IMR-90 (cell line): ENCODE measurements at regions not wholly inside any gene's neighbourhood (a gene's known extent, or its start where the extent isn't known, plus 50 kb on each side); places are given as distances from the start of the nearest gene placed in this dataset.

Experiments
- ATAC-seq: fragments of 200-7000 bp; cut with Tn5 transposase; 2 replicates; pipeline ENCODE4 v1.9.1; 2020; ENCODE audit warnings: low read depth, mild to moderate bottlenecking, moderate library complexity
- BruUV-seq: library from RNA; stranded (reverse); fragments of 400-500 nt; replicated peaks from 2 replicates; lab custom pipeline; 2021; lab: Mats Ljungman, UMichigan
- CTCF ChIA-PET: fragments of 300-600 bp; formaldehyde crosslinking; extraction: SDS; loops from one replicate; lab custom pipeline; 2021; ENCODE audit warnings: antibody characterized with exemption; lab: Yijun Ruan, JAX
- POLR2A ChIA-PET: fragments of 300-600 bp; sonication (Branson Sonifier 250); formaldehyde crosslinking; loops from one replicate; lab custom pipeline; 2022; ENCODE audit warnings: antibody characterized with exemption; ENCODE audit not compliant: unreplicated experiment; lab: Charles Lee
- DNase-seq: peaks from one replicate; pipeline ENCODE4 v3.0.0; 2013
- H2AFZ ChIP-seq: replicated peaks from 2 replicates; pipeline ENCODE3; 2013; ENCODE audit warnings: low read length, mild to moderate bottlenecking; ENCODE audit not compliant: poor library complexity
- H2AK5ac ChIP-seq: 2 replicates; pipeline ENCODE4 v1.6.1; 2013; ENCODE audit warnings: low read depth, low read length, inconsistent platforms
- H2AK9ac ChIP-seq: replicated peaks from 2 replicates; pipeline ENCODE3; 2013; ENCODE audit warnings: mild to moderate bottlenecking, low read depth, low read length, moderate library complexity; ENCODE audit not compliant: poor library complexity
- H2BK120ac ChIP-seq: 2 replicates; pipeline ENCODE4 v1.6.1; 2013; ENCODE audit warnings: low read depth, low read length, inconsistent platforms
- H2BK15ac ChIP-seq: 3 replicates; pipeline ENCODE4 v1.6.1; 2013; ENCODE audit warnings: low read depth, low read length, inconsistent platforms
- H2BK20ac ChIP-seq: 2 replicates; pipeline ENCODE4 v1.6.1; 2013; ENCODE audit warnings: low read depth, mild to moderate bottlenecking, inconsistent platforms, low read length, moderate library complexity
- H2BK5ac ChIP-seq: 2 replicates; pipeline ENCODE4 v1.6.1; 2013; ENCODE audit warnings: mild to moderate bottlenecking, low read depth, low read length, inconsistent platforms; ENCODE audit not compliant: poor library complexity, severe bottlenecking
- H3K14ac ChIP-seq: replicated peaks from 2 replicates; pipeline ENCODE4 v1.6.1; 2013; ENCODE audit warnings: low read depth, low read length, inconsistent platforms
- H3K18ac ChIP-seq: 2 replicates; pipeline ENCODE4 v1.6.1; 2013; ENCODE audit warnings: low read depth, low read length, control low read depth
- H3K23ac ChIP-seq: 2 replicates; pipeline ENCODE4 v1.6.1; 2013; ENCODE audit warnings: low read depth, low read length, inconsistent platforms
- H3K27ac ChIP-seq: 2 replicates; pipeline ENCODE4 v1.5.1; 2013; ENCODE audit warnings: mild to moderate bottlenecking, control low read depth, low read length; ENCODE audit not compliant: insufficient read depth
- H3K27me3 ChIP-seq: 2 replicates; pipeline ENCODE4 v1.6.1; 2013; ENCODE audit warnings: low read length; ENCODE audit not compliant: control insufficient read depth, insufficient read depth
- H3K36me3 ChIP-seq: 2 replicates; pipeline ENCODE4 v1.6.1; 2013; ENCODE audit warnings: low read length, mixed read lengths; ENCODE audit not compliant: control insufficient read depth, insufficient read depth
- H3K4ac ChIP-seq: 2 replicates; pipeline ENCODE4 v1.6.1; 2013; ENCODE audit warnings: low read depth, low read length, inconsistent platforms
- H3K4me1 ChIP-seq: 2 replicates; pipeline ENCODE4 v1.6.1; 2013; ENCODE audit warnings: low read length, mixed read lengths; ENCODE audit not compliant: control insufficient read depth, insufficient read depth
- H3K4me2 ChIP-seq: 2 replicates; pipeline ENCODE4 v1.6.1; 2013; ENCODE audit warnings: low read depth, mild to moderate bottlenecking, control low read depth, low read length, moderate library complexity
- H3K4me3 ChIP-seq: 2 replicates; pipeline ENCODE4 v1.5.1; 2013; ENCODE audit warnings: low read depth, mild to moderate bottlenecking, control low read depth, low read length, moderate library complexity; ENCODE audit not compliant: insufficient read depth
- H3K56ac ChIP-seq: 2 replicates; pipeline ENCODE4 v1.6.1; 2013; ENCODE audit warnings: low read length, inconsistent platforms; ENCODE audit not compliant: insufficient read depth; ENCODE audit errors: extremely low read depth
- H3K79me1 ChIP-seq, 2 experiments: 2 replicates each; pipeline ENCODE4 v1.6.1; 2013; ENCODE audit warnings: low read length in 2 of 2, inconsistent platforms in 1 of 2, low read depth in 1 of 2
- H3K9ac ChIP-seq: 2 replicates; pipeline ENCODE4 v1.6.1; 2013; ENCODE audit warnings: low read depth, low read length, control low read depth
- H3K9me1 ChIP-seq: 2 replicates; pipeline ENCODE4 v1.6.1; 2013; ENCODE audit warnings: low read length, inconsistent platforms; ENCODE audit not compliant: insufficient read depth
- H3K9me3 ChIP-seq: 2 replicates; pipeline ENCODE4 v1.6.1; 2013; ENCODE audit warnings: low read length; ENCODE audit not compliant: control insufficient read depth, insufficient read depth
- H4K20me1 ChIP-seq: 2 replicates; pipeline ENCODE4 v1.6.1; 2013; ENCODE audit warnings: low read length, inconsistent platforms; ENCODE audit not compliant: insufficient read depth
- H4K5ac ChIP-seq: 2 replicates; pipeline ENCODE4 v1.6.1; 2013; ENCODE audit warnings: mild to moderate bottlenecking, low read depth, low read length, control low read depth
- H4K8ac ChIP-seq, 2 experiments: 2 replicates each; pipeline ENCODE4 v1.6.1; 2013; ENCODE audit warnings: low read depth in 2 of 2, low read length in 2 of 2, control low read depth in 1 of 2, inconsistent platforms in 1 of 2
- H4K91ac ChIP-seq: 2 replicates; pipeline ENCODE4 v1.6.1; 2013; ENCODE audit warnings: low read depth, low read length, inconsistent platforms; ENCODE audit not compliant: insufficient read depth
- BHLHE40 ChIP-seq: fragments of 150-350 bp; IDR thresholded peaks from 2 replicates; pipeline ENCODE4 v1.6.1; 2016; ENCODE audit warnings: mild to moderate bottlenecking, low read depth, low read length
- NFE2L2 ChIP-seq: fragments of 150-350 bp; IDR thresholded peaks from 2 replicates; pipeline ENCODE4 v1.6.1; 2016; ENCODE audit warnings: low read depth, mild to moderate bottlenecking, low read length
- RCOR1 ChIP-seq: IDR thresholded peaks from 2 replicates; pipeline ENCODE4 v1.6.1; 2012; ENCODE audit warnings: mild to moderate bottlenecking, low read length, improper control_type of control experiment; ENCODE audit not compliant: insufficient replicate concordance
- RFX5 ChIP-seq: IDR thresholded peaks from 2 replicates; pipeline ENCODE4 v1.8.0; 2012; ENCODE audit warnings: low read depth, mild to moderate bottlenecking, low read length, moderate library complexity
- WGBS, 2 experiments: methylation state at CpG; one replicate each; pipeline versions ENCODE4 v1.1.5 to v1.1.7; 2013; ENCODE audit warnings: missing lambda C conversion rate in 2 of 2; ENCODE audit not compliant: insufficient read length in 1 of 2; ENCODE audit errors: extremely low coverage in 2 of 2; 5-methylcytosine and 5-hydroxymethylcytosine counted together
- dilution Hi-C: fragments of 300-500 bp; cut with HindIII; formaldehyde crosslinking; loops from one replicate; pipeline ENCODE4 v1.14.3; 2018; ENCODE audit warnings: low sequenced_read_pairs; ENCODE audit not compliant: unreplicated experiment
- in situ Hi-C: fragments of 300-500 bp; cut with MboI; formaldehyde crosslinking; loops from 3 replicates; pipeline ENCODE4 v1.14.3; 2019; ENCODE audit warnings: low sequenced_read_pairs, inconsistent platforms, mixed read lengths
- intact Hi-C: fragments of 100-400 bp; cut with micrococcal nuclease; formaldehyde crosslinking; loops from 2 replicates; pipeline ENCODE4 v1.10.0; 2022
- TF ChIP-seq, protein P1 (sequence below): fragments of 150-350 bp; IDR thresholded peaks from 2 replicates; pipeline ENCODE4 v1.6.1; 2017; ENCODE audit warnings: mild to moderate bottlenecking, antibody characterized with exemption, low read length, low read depth
- TF ChIP-seq, protein P2 (sequence below): fragments of 150-350 bp; IDR thresholded peaks from 2 replicates; pipeline ENCODE4 v1.6.1; 2016; ENCODE audit warnings: low read depth, mild to moderate bottlenecking, low read length, moderate library complexity, borderline replicate concordance

GRCh38 chr10:83965473-83965872 is 173.8 kb upstream of the GHITM start:
- ATAC-seq (no peak), DNase-seq (no peak)
- BruUV-seq = no TSS peak
- H3K4me1 ChIP-seq = no peaks in the 10 kb centered on the region
- CTCF ChIA-PET = no interaction called here
- no peaks in the 10 kb centered on the region for H3K9me1 ChIP-seq
- no peaks in the 10 kb centered on the region for H3K27me3 ChIP-seq
- intact Hi-C loops (no loop called here), dilution Hi-C loops (no loop called here), in situ Hi-C loops (no loop called here)
- POLR2A ChIA-PET = no interaction called here
- no peaks in the 10 kb centered on the region for H4K20me1 ChIP-seq
- H3K23ac ChIP-seq = no peak overlapping the region
- no peak overlapping the region for H3K9ac ChIP-seq
- no peak overlapping the region for H2BK20ac ChIP-seq
- H2BK120ac ChIP-seq = no peak overlapping the region
- no peak overlapping the region for H4K8ac ChIP-seq
- no CpG with 5 or more reads among the region's 2 CpGs for WGBS, 2 experiments
- H2AK9ac ChIP-seq = no peak overlapping the region
- H4K5ac ChIP-seq = no peak overlapping the region
- H3K9me3 ChIP-seq = peaks cover 4% of the 10 kb centered on the region; the same call in 1 of the 2 replicates
- H3K79me1 ChIP-seq = no peaks in the 10 kb centered on the region
- H2BK15ac ChIP-seq = no peak overlapping the region
- no peak overlapping the region for H3K14ac ChIP-seq
- no peak overlapping the region for H2BK5ac ChIP-seq
- TF ChIP-seq, protein P1, sequence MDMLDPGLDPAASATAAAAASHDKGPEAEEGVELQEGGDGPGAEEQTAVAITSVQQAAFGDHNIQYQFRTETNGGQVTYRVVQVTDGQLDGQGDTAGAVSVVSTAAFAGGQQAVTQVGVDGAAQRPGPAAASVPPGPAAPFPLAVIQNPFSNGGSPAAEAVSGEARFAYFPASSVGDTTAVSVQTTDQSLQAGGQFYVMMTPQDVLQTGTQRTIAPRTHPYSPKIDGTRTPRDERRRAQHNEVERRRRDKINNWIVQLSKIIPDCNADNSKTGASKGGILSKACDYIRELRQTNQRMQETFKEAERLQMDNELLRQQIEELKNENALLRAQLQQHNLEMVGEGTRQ = no peak
- TF ChIP-seq RFX5 (no peak), BHLHE40 (no peak), RCOR1 (no peak), NFE2L2 (no peak)
- TF ChIP-seq, protein P2, sequence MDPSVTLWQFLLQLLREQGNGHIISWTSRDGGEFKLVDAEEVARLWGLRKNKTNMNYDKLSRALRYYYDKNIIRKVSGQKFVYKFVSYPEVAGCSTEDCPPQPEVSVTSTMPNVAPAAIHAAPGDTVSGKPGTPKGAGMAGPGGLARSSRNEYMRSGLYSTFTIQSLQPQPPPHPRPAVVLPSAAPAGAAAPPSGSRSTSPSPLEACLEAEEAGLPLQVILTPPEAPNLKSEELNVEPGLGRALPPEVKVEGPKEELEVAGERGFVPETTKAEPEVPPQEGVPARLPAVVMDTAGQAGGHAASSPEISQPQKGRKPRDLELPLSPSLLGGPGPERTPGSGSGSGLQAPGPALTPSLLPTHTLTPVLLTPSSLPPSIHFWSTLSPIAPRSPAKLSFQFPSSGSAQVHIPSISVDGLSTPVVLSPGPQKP = no peak
- no peak overlapping the region for H3K56ac ChIP-seq
- no peaks in the 10 kb centered on the region for H3K36me3 ChIP-seq
- no peak overlapping the region for H3K27ac ChIP-seq
- H4K91ac ChIP-seq = no peak overlapping the region
- no peak overlapping the region for H2AFZ ChIP-seq
- no peak overlapping the region for H3K4me2 ChIP-seq
- H3K4ac ChIP-seq = no peak overlapping the region
- H2AK5ac ChIP-seq = no peak overlapping the region
- no peak overlapping the region for H3K4me3 ChIP-seq
- no peak overlapping the region for H3K18ac ChIP-seq
